K562 (cell line): ENCODE measurements at regions not wholly inside any gene's neighbourhood (a gene's known extent, or its start where the extent isn't known, plus 50 kb on each side); places are given as distances from the start of the nearest gene placed in this dataset.

Experiments used
- ATF7 ChIP-seq: fragments of 450-650 bp; IDR thresholded peaks from 2 replicates; pipeline ENCODE4 v1.7.1; 2014; ENCODE audit warnings: mild to moderate bottlenecking, moderate library complexity
- MBD1 ChIP-seq: fragments of 250-450 bp; sonication (Bioruptor Pico); IDR thresholded peaks from 2 replicates; pipeline ENCODE4 v1.8.0; 2022; ENCODE audit warnings: inconsistent platforms
- NBN ChIP-seq: fragments of 450-650 bp; IDR thresholded peaks from 2 replicates; pipeline ENCODE4 v1.6.1; 2016; ENCODE audit warnings: low read depth, mild to moderate bottlenecking
- RAD21 ChIP-seq, 2 experiments: fragments of 250-450 bp in 1 of 2; fragments of 450-650 bp in 1 of 2; sonication (Bioruptor Pico) in 1 of 2; formaldehyde crosslinking in 1 of 2; IDR thresholded peaks in 1 of 2; conservative IDR thresholded peaks in 1 of 2; 2 replicates each; pipeline versions ENCODE4 v1.4.0 to v1.8.0; 2020 to 2022; ENCODE audit warnings: mild to moderate bottlenecking in 2 of 2, moderate library complexity in 1 of 2

- TF ChIP-seq ATF7 = no peak
- TF ChIP-seq MBD1 = no peak
- no peak for TF ChIP-seq NBN
- TF ChIP-seq RAD21 (CRISPR knock-in tag; conservative IDR thresholded peaks at IDR 0.05 in 1 of 2, IDR thresholded peaks at IDR 0.05 in 1 of 2) = no peak
Measured at GRCh38 chr7:153886506-153887441, 165.4 kb upstream of the DPP6 start.
